CD14-positive monocyte (primary cell): ENCODE measurements at regions not wholly inside any gene's neighbourhood (a gene's known extent, or its start where the extent isn't known, plus 50 kb on each side); places are given as distances from the start of the nearest gene placed in this dataset.

Experiments used
- DNase-seq, 3 donors: peaks; one replicate each; pipeline ENCODE4 v3.0.0-alpha.2; 2011 to 2022
- H2AFZ ChIP-seq: 2 replicates; pipeline ENCODE4 v1.6.0; 2012; ENCODE audit warnings: mild to moderate bottlenecking, low read depth, low read length, inconsistent platforms; ENCODE audit not compliant: insufficient read depth, poor library complexity, severe bottlenecking
- H3K27ac ChIP-seq, 2 donors: 1 replicate in 1 of 2; 2 replicates in 1 of 2; pipeline ENCODE4 v1.5.1; 2012 to 2013; ENCODE audit warnings: low read length in 2 of 2, control low read depth in 1 of 2, inconsistent platforms in 1 of 2, low read depth in 1 of 2, mild to moderate bottlenecking in 1 of 2
- H3K27me3 ChIP-seq, 2 donors: one replicate each; pipeline versions ENCODE4 v1.6.0 to v1.6.1; 2011 to 2013; ENCODE audit warnings: low read length in 2 of 2; ENCODE audit not compliant: control insufficient read depth in 2 of 2, insufficient read depth in 2 of 2
- H3K36me3 ChIP-seq, 2 donors: replicated peaks in 1 of 2; 1 replicate in 1 of 2; 2 replicates in 1 of 2; pipeline versions ENCODE4 v1.5.1 to v1.6.1; 2012 to 2013; ENCODE audit warnings: low read length in 2 of 2, control low read depth in 1 of 2, inconsistent platforms in 1 of 2, mild to moderate bottlenecking in 1 of 2; ENCODE audit not compliant: insufficient read depth in 2 of 2, control insufficient read depth in 1 of 2
- H3K4me1 ChIP-seq, 2 donors: 1 replicate in 1 of 2; 2 replicates in 1 of 2; pipeline versions ENCODE4 v1.5.1 to v1.6.1; 2012 to 2013; ENCODE audit warnings: low read length in 2 of 2, control low read depth in 1 of 2, inconsistent platforms in 1 of 2, mild to moderate bottlenecking in 1 of 2, moderate library complexity in 1 of 2; ENCODE audit not compliant: insufficient read depth in 2 of 2, control insufficient read depth in 1 of 2
- H3K4me2 ChIP-seq: replicated peaks from 2 replicates; pipeline ENCODE3; 2012; ENCODE audit warnings: low read length, moderate library complexity, mild to moderate bottlenecking; ENCODE audit not compliant: poor library complexity, severe bottlenecking; ENCODE audit errors: extremely low read depth
- H3K4me3 ChIP-seq, 3 experiments: fragments of 200-600 bp in 1 of 3; sonication (generic) in 1 of 3; replicated peaks in 1 of 3; 1 replicate in 2 of 3; 2 replicates in 1 of 3; pipeline ENCODE4 v1.5.1; 2011 to 2013; ENCODE audit warnings: low read length in 3 of 3, mild to moderate bottlenecking in 3 of 3, control low read depth in 2 of 3, low read depth in 2 of 3, inconsistent platforms in 1 of 3, moderate library complexity in 1 of 3
- H3K79me2 ChIP-seq: 2 replicates; pipeline ENCODE4 v1.6.0; 2012; ENCODE audit warnings: mild to moderate bottlenecking, control low read depth, inconsistent platforms, low read length, moderate library complexity; ENCODE audit not compliant: insufficient read depth
- H3K9ac ChIP-seq: 2 replicates; pipeline ENCODE4 v1.6.0; 2017; ENCODE audit warnings: low read length, mild to moderate bottlenecking; ENCODE audit not compliant: insufficient read depth, poor library complexity, severe bottlenecking
- H3K9me3 ChIP-seq, 2 donors: replicated peaks in 1 of 2; 1 replicate in 1 of 2; 2 replicates in 1 of 2; pipeline versions ENCODE4 v1.5.1 to v1.6.1; 2012 to 2013; ENCODE audit warnings: low read length in 2 of 2, control low read depth in 1 of 2; ENCODE audit not compliant: control insufficient read depth in 1 of 2, insufficient read depth in 1 of 2
- H4K20me1 ChIP-seq: 2 replicates; pipeline ENCODE4 v1.6.0; 2012; ENCODE audit warnings: mild to moderate bottlenecking, low read length, control low read depth, moderate library complexity; ENCODE audit not compliant: insufficient read depth
- H3K27ac Mint-ChIP-seq, 7 donors: one replicate each; pipeline ENCODE4 v1.8.0; 2020; ENCODE audit warnings: mild to moderate bottlenecking in 7 of 7, mixed read lengths in 7 of 7, moderate library complexity in 6 of 7, inconsistent platforms in 2 of 7
- H3K27me3 Mint-ChIP-seq, 3 donors: one replicate each; pipeline ENCODE4 v1.8.0; 2021 to 2022; ENCODE audit warnings: low read depth in 3 of 3, mild to moderate bottlenecking in 3 of 3, mixed read lengths in 3 of 3, moderate library complexity in 3 of 3, inconsistent platforms in 1 of 3
- H3K36me3 Mint-ChIP-seq, 2 donors: one replicate each; pipeline ENCODE4 v1.8.0; 2020; ENCODE audit warnings: mixed read lengths in 2 of 2, inconsistent platforms in 1 of 2, mild to moderate bottlenecking in 1 of 2
- H3K4me1 Mint-ChIP-seq: one replicate; pipeline ENCODE4 v1.8.0; 2020; ENCODE audit warnings: mild to moderate bottlenecking, mixed read lengths
- H3K4me3 Mint-ChIP-seq, 2 donors: one replicate each; pipeline ENCODE4 v1.8.0; 2020; ENCODE audit warnings: mild to moderate bottlenecking in 2 of 2, mixed read lengths in 2 of 2, moderate library complexity in 1 of 2
- H3K9me3 Mint-ChIP-seq, 7 donors: one replicate each; pipeline ENCODE4 v1.8.0; 2020 to 2022; ENCODE audit warnings: mixed read lengths in 7 of 7, mild to moderate bottlenecking in 6 of 7, moderate library complexity in 6 of 7, inconsistent platforms in 2 of 7
- WGBS: methylation state at CpG from one replicate; pipeline ENCODE4 v1.1.5; 2013; ENCODE audit warnings: missing lambda C conversion rate; ENCODE audit not compliant: insufficient coverage; 5-methylcytosine and 5-hydroxymethylcytosine counted together
- intact Hi-C, 2 donors: fragments of 100-400 bp; cut with micrococcal nuclease; formaldehyde crosslinking; loops; one replicate each; pipeline versions ENCODE4 v1.15.0 to v1.15.1; 2023
- TF ChIP-seq, protein P1 (sequence below): fragments of 200-600 bp; IDR thresholded peaks from one replicate; pipeline ENCODE4 v1.8.0; 2022; ENCODE audit warnings: antibody characterized with exemption, mild to moderate bottlenecking

DNA sequence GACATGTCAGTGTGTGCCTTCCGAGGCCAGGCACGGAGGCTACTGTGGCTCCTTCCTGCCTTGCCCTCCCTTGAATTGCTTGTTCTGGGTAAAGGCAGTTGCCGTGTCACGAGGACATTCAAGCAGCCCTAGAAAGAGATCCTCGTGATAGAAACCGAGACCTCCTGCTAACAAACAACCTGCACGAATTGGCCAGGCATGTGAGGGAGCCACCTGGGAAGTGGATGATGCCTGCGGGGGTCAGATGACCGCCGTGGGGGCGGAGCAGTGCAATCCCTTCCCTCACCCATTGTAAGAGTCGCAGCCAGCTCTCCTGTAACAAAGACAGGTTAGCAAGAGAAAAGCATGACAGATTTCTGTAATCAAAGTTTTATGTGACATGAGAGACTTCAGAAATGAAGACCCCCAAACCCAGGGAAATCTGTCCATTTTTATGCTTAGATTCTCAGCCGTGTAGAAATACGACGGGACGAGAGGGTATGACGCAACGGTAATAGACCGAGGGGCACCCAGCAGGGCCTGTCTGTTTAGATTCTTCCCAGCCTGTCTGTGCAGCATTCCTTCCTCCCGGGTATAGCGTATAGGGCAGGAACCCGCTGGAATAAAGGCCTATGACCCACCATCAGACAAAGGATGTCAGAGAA lies 241.7 kb downstream of the GATA3 start:
- Histone ChIP-seq H3K4me3 (no peak overlapping the region), H2AFZ (no peak overlapping the region), H3K4me2 (no peak overlapping the region), H3K9me3 (no peaks in the 10 kb centered on the region), H3K36me3 (no peaks in the 10 kb centered on the region), H3K79me2 (no peaks in the 10 kb centered on the region), H3K9ac (no peak overlapping the region), H3K27me3 (no peaks in the 10 kb centered on the region), H3K27ac (no peak overlapping the region), H4K20me1 (no peaks in the 10 kb centered on the region), H3K4me1 (no peaks in the 10 kb centered on the region)
- 93% methylated on average over 9 of the region's 22 CpGs for WGBS
- Mint-ChIP-seq H3K9me3 (peaks cover 0 to 7% (median 1%) of the 10 kb centered on the region in 7 donors), H3K4me1 (no peaks in the 10 kb centered on the region), H3K27ac (no peak overlapping the region), H3K4me3 (no peak overlapping the region), H3K36me3 (no peaks in the 10 kb centered on the region), H3K27me3 (peaks cover 3 to 13% (median 6%) of the 10 kb centered on the region in 3 donors)
- TF ChIP-seq, protein P1, sequence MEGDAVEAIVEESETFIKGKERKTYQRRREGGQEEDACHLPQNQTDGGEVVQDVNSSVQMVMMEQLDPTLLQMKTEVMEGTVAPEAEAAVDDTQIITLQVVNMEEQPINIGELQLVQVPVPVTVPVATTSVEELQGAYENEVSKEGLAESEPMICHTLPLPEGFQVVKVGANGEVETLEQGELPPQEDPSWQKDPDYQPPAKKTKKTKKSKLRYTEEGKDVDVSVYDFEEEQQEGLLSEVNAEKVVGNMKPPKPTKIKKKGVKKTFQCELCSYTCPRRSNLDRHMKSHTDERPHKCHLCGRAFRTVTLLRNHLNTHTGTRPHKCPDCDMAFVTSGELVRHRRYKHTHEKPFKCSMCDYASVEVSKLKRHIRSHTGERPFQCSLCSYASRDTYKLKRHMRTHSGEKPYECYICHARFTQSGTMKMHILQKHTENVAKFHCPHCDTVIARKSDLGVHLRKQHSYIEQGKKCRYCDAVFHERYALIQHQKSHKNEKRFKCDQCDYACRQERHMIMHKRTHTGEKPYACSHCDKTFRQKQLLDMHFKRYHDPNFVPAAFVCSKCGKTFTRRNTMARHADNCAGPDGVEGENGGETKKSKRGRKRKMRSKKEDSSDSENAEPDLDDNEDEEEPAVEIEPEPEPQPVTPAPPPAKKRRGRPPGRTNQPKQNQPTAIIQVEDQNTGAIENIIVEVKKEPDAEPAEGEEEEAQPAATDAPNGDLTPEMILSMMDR, result no peak
- intact Hi-C loops, result no loop called here
- DNase-seq, result no peak

DNA sequence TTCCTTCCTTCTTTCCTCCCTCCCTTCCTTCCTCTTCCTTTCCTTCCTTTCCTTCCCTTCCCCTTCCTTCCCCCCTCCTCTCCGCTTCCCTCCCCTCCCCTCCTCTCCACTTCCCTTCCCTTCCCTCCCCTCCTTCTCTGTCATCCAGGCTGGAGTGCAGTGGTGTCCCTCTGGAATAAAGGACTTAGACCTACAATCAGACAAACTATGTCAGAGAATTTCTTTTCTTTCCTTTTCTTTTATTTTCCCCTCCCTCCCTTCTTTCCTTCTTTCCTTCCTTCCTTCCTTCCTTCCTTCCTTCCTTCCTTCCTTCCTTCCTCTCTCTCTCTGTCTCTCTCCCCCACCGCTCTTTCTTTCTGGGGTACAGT lies 242.2 kb downstream of the GATA3 start:
- H3K79me2 ChIP-seq, result no peaks in the 10 kb centered on the region
- H3K9me3 ChIP-seq, result no peaks in the 10 kb centered on the region
- H3K27me3 ChIP-seq, result no peaks in the 10 kb centered on the region
- H3K4me2 ChIP-seq, result no peak overlapping the region
- H3K4me1 ChIP-seq, result no peaks in the 10 kb centered on the region
- no peaks in the 10 kb centered on the region for H4K20me1 ChIP-seq
- no peak overlapping the region for H3K27ac Mint-ChIP-seq
- no peak overlapping the region for H3K4me3 ChIP-seq
- no peak overlapping the region for H3K9ac ChIP-seq
- TF ChIP-seq, protein P1, result no peak
- H3K4me1 Mint-ChIP-seq, result no peaks in the 10 kb centered on the region
- H3K36me3 ChIP-seq, result no peaks in the 10 kb centered on the region
- H3K27ac ChIP-seq, result no peak overlapping the region
- H3K4me3 Mint-ChIP-seq, result no peak overlapping the region
- 100% methylated on average over 2 of the region's 2 CpGs for whole genome bisulfite sequencing
- H3K9me3 Mint-ChIP-seq, result peaks cover 0 to 7% (median 1%) of the 10 kb centered on the region in 7 donors
- no peak for DNase-seq
- H2AFZ ChIP-seq, result no peak overlapping the region
- H3K36me3 Mint-ChIP-seq, result no peaks in the 10 kb centered on the region
- intact Hi-C loops, result no loop called here
- peaks cover 3 to 13% (median 6%) of the 10 kb centered on the region in 3 donors for H3K27me3 Mint-ChIP-seq
